Mesenchymal stem cell (in vitro differentiated cells and primary cell): ENCODE measurements at regions not wholly inside any gene's neighbourhood (a gene's known extent, or its start where the extent isn't known, plus 50 kb on each side); places are given as distances from the start of the nearest gene placed in this dataset.
"Not testable (repeated sequence)": the region's sequence is repeated elsewhere in the genome, so short reads cannot be mapped to it uniquely, and the experiment has no call there.

Experiments used
- DNase-seq: peaks from one replicate; pipeline ENCODE4 v3.0.0-alpha.2; 2013
- H2AFZ ChIP-seq: one replicate; pipeline ENCODE4 v1.6.1; 2013; ENCODE audit warnings: low read depth, mild to moderate bottlenecking, control low read depth, inconsistent platforms, low read length, moderate library complexity
- H2AK5ac ChIP-seq: 2 replicates; pipeline ENCODE4 v1.6.1; 2013; ENCODE audit warnings: low read length, moderate library complexity, mild to moderate bottlenecking, inconsistent platforms; ENCODE audit not compliant: severe bottlenecking
- H2BK120ac ChIP-seq: one replicate; pipeline ENCODE4 v1.6.1; 2013; ENCODE audit warnings: low read depth, mild to moderate bottlenecking, inconsistent platforms, low read length, moderate library complexity
- H2BK12ac ChIP-seq, 2 experiments: one replicate each; pipeline ENCODE4 v1.6.1; 2013; ENCODE audit warnings: inconsistent platforms in 2 of 2, low read length in 2 of 2, mild to moderate bottlenecking in 2 of 2, moderate library complexity in 2 of 2, control low read depth in 1 of 2
- H2BK15ac ChIP-seq: one replicate; pipeline ENCODE4 v1.6.1; 2013; ENCODE audit warnings: mild to moderate bottlenecking, low read depth, inconsistent platforms; ENCODE audit not compliant: poor library complexity, severe bottlenecking
- H2BK5ac ChIP-seq: 2 replicates; pipeline ENCODE4 v1.6.1; 2013; ENCODE audit warnings: low read depth, mild to moderate bottlenecking, low read length, control low read depth, inconsistent platforms; ENCODE audit not compliant: poor library complexity, severe bottlenecking
- H3K14ac ChIP-seq, 2 experiments: one replicate each; pipeline ENCODE4 v1.6.1; 2013; ENCODE audit warnings: inconsistent platforms in 2 of 2, low read length in 2 of 2, control low read depth in 1 of 2, mild to moderate bottlenecking in 1 of 2, moderate library complexity in 1 of 2
- H3K18ac ChIP-seq, 2 experiments: one replicate each; pipeline ENCODE4 v1.6.1; 2013; ENCODE audit warnings: inconsistent platforms in 2 of 2, low read length in 2 of 2, control low read depth in 1 of 2, low read depth in 1 of 2, mild to moderate bottlenecking in 1 of 2
- H3K23ac ChIP-seq, 2 experiments: one replicate each; pipeline ENCODE4 v1.6.1; 2013; ENCODE audit warnings: inconsistent platforms in 2 of 2, low read length in 2 of 2, mild to moderate bottlenecking in 2 of 2, moderate library complexity in 2 of 2, control low read depth in 1 of 2
- H3K27ac ChIP-seq: 2 replicates; pipeline ENCODE4 v1.5.1; 2013; ENCODE audit warnings: mild to moderate bottlenecking, moderate library complexity, low read length, control low read depth, inconsistent platforms; ENCODE audit not compliant: poor library complexity, severe bottlenecking
- H3K27me3 ChIP-seq, 2 experiments: 2 replicates each; pipeline versions ENCODE4 v1.6.1 to v1.7.0; 2013; ENCODE audit warnings: low read length in 2 of 2, mild to moderate bottlenecking in 2 of 2, moderate library complexity in 2 of 2, control low read depth in 1 of 2, inconsistent platforms in 1 of 2; ENCODE audit not compliant: control insufficient read depth in 1 of 2, insufficient read depth in 1 of 2
- H3K36me3 ChIP-seq, 2 experiments: 2 replicates each; pipeline versions ENCODE4 v1.6.1 to v1.7.0; 2013; ENCODE audit warnings: low read length in 2 of 2, control low read depth in 1 of 2, inconsistent platforms in 1 of 2, low read depth in 1 of 2, mild to moderate bottlenecking in 1 of 2; ENCODE audit not compliant: insufficient read depth in 2 of 2, control insufficient read depth in 1 of 2
- H3K4ac ChIP-seq, 2 experiments: one replicate each; pipeline ENCODE4 v1.6.1; 2013; ENCODE audit warnings: inconsistent platforms in 2 of 2, low read length in 2 of 2, mild to moderate bottlenecking in 2 of 2, moderate library complexity in 2 of 2, control low read depth in 1 of 2, low read depth in 1 of 2
- H3K4me1 ChIP-seq: 2 replicates; pipeline ENCODE4 v1.6.1; 2013; ENCODE audit warnings: low read depth, low read length, control low read depth; ENCODE audit not compliant: control insufficient read depth, insufficient read depth
- H3K4me2 ChIP-seq: 2 replicates; pipeline ENCODE4 v1.6.1; 2013; ENCODE audit warnings: low read length, mild to moderate bottlenecking, inconsistent platforms; ENCODE audit not compliant: poor library complexity, severe bottlenecking
- H3K4me3 ChIP-seq, 2 experiments: 2 replicates each; pipeline versions ENCODE4 v1.5.1 to v1.7.0; 2013; ENCODE audit warnings: low read length in 2 of 2, mild to moderate bottlenecking in 2 of 2, control low read depth in 1 of 2, low read depth in 1 of 2; ENCODE audit not compliant: insufficient read depth in 1 of 2
- H3K79me1 ChIP-seq: replicated peaks from 2 replicates; pipeline ENCODE4 v1.6.1; 2013; ENCODE audit warnings: mild to moderate bottlenecking, control low read depth, low read length, inconsistent platforms; ENCODE audit not compliant: poor library complexity, severe bottlenecking
- H3K9ac ChIP-seq: 2 replicates; pipeline ENCODE4 v1.7.0; 2013; ENCODE audit warnings: mild to moderate bottlenecking, low read length, moderate library complexity
- H3K9me3 ChIP-seq: 2 replicates; pipeline ENCODE4 v1.7.0; 2013; ENCODE audit warnings: mild to moderate bottlenecking, low read length; ENCODE audit not compliant: control insufficient read depth
- H4K8ac ChIP-seq: one replicate; pipeline ENCODE4 v1.6.1; 2013; ENCODE audit warnings: inconsistent platforms, mild to moderate bottlenecking, low read length, moderate library complexity
- H4K91ac ChIP-seq: one replicate; pipeline ENCODE4 v1.6.1; 2013; ENCODE audit warnings: mild to moderate bottlenecking, low read length, inconsistent platforms
- WGBS: methylation state at CpG from one replicate; pipeline ENCODE4 v1.1.7; 2013; ENCODE audit warnings: mixed read lengths; 5-methylcytosine and 5-hydroxymethylcytosine counted together

DNA sequence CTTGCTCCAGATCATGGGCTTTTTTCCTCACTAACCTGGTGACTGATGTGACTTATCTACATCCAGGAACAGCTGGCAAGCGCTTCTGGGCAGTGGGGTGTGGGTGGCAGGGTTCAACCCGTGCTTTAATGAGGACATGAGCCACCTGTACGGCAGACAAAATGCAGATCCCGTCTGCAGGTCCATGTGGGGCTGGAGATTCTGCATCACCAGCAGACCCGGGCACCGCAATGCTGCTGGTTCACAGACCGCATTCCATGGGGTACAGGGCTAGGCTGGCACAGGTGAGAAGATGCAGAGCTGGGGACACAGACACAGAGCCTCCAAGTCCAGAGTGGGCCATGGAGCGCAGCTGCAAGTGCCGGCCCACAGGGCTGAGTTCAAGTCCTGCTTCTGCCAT is 204.0 kb downstream of the LAT start:
- not testable (repeated sequence) for H2BK120ac ChIP-seq, H3K23ac ChIP-seq, H3K27me3 ChIP-seq, H3K4ac ChIP-seq, H3K4me2 ChIP-seq, H3K4me3 ChIP-seq, H3K18ac ChIP-seq, H2BK12ac ChIP-seq, H4K8ac ChIP-seq, H3K27ac ChIP-seq, H2BK5ac ChIP-seq, H4K91ac ChIP-seq, H2BK15ac ChIP-seq, H2AFZ ChIP-seq, H3K79me1 ChIP-seq, H3K4me1 ChIP-seq, H3K36me3 ChIP-seq, H3K9me3 ChIP-seq, H2AK5ac ChIP-seq, H3K14ac ChIP-seq, H3K9ac ChIP-seq, DNase-seq
- 94% methylated on average over 9 of the region's 9 CpGs for whole genome bisulfite sequencing

GRCh38 chr16:29186306-29187220 is 201.7 kb downstream of the LAT start:
- not testable (repeated sequence) for DNase-seq, H3K23ac ChIP-seq, H3K27me3 ChIP-seq, H2AK5ac ChIP-seq, H3K4me1 ChIP-seq, H3K4me3 ChIP-seq, H3K18ac ChIP-seq, H3K9ac ChIP-seq, H3K14ac ChIP-seq, H3K79me1 ChIP-seq, H3K4me2 ChIP-seq, H2BK5ac ChIP-seq, H2BK12ac ChIP-seq, H2BK15ac ChIP-seq, H3K9me3 ChIP-seq, H3K27ac ChIP-seq, H4K91ac ChIP-seq, H4K8ac ChIP-seq, H3K4ac ChIP-seq, H2BK120ac ChIP-seq, H3K36me3 ChIP-seq, H2AFZ ChIP-seq
- 93% methylated on average over 29 of the region's 35 CpGs for WGBS

DNA sequence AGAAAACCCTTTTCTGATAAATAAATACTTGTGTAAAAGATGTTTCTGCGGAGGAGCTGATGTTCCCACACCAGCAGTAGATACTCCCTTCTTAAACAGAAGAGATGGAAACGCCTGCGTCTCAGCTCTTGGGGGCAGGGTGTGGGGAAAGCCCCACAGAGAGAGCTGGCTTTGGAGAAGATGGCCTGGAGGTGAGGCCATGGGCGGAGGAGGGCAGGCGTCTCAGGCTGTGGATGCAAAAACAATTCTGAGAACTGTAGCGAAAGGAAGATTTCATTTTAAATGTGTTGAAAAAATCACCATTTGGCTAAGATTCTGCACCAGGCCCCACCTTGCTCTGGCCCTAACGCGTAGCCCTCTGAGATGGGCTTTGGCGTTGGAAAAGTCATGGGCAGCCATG is 201.0 kb downstream of the LAT start:
- H3K4me3 ChIP-seq, H3K27me3 ChIP-seq, H2BK12ac ChIP-seq, H3K9me3 ChIP-seq, H3K27ac ChIP-seq, H3K4ac ChIP-seq, H2BK120ac ChIP-seq, H3K23ac ChIP-seq, H3K18ac ChIP-seq, H2AK5ac ChIP-seq, H3K14ac ChIP-seq, H2BK5ac ChIP-seq, H3K36me3 ChIP-seq, DNase-seq, H3K79me1 ChIP-seq, H4K91ac ChIP-seq, H3K4me2 ChIP-seq, H2AFZ ChIP-seq, H4K8ac ChIP-seq, H2BK15ac ChIP-seq, H3K4me1 ChIP-seq: not testable (repeated sequence)
- H3K9ac ChIP-seq = peak overlapping the region; percentile 48
- 97% methylated on average over 5 of the region's 9 CpGs for whole genome bisulfite sequencing

DNA sequence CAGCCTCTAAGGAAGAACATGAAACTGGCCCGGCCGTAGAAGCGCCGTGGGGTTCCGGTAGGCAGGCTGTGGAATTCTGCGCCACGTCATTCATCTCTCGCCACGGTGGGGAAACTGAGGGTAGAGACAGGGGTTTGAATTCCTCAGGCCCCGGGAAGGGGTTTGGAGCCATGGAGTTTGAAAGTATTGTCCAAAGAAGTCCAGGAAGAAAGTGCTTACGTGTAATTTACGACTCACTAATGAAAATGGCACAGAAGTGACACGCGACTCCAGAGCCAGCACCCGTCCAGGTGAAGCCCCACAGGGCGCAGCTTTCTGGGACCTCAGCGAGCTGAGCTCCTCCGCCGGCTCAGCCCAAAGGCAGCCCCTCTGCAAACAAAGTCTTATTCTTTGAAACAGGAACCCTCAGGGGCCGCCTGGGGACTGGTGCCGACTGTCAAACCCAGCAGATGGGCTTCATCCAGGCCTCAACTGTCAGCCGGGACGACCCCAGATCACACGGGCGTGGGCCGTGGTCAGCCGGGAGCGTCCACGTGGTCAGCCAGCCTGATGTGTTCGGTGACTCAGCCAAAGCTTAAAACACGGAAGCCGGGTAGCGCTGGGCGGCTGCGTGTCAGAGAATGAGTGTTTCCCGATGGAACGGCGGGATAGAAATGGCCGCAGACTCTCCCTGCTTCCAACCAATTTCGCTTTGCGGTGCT is 200.0 kb downstream of the LAT start:
- not testable (repeated sequence) for H3K36me3 ChIP-seq, H3K4ac ChIP-seq, H3K27me3 ChIP-seq, H3K4me2 ChIP-seq, H4K91ac ChIP-seq, H3K14ac ChIP-seq, H3K79me1 ChIP-seq, H3K9me3 ChIP-seq, H2BK5ac ChIP-seq, H2BK15ac ChIP-seq, H2BK120ac ChIP-seq, H2AK5ac ChIP-seq, H3K23ac ChIP-seq, H3K4me1 ChIP-seq, H3K18ac ChIP-seq, H2AFZ ChIP-seq, H2BK12ac ChIP-seq, H3K27ac ChIP-seq, DNase-seq, H3K4me3 ChIP-seq, H4K8ac ChIP-seq
- peak overlapping the region; percentile 48 for H3K9ac ChIP-seq
- 83% methylated on average over 36 of the region's 41 CpGs for WGBS
